DND-41 (cell line): ENCODE measurements at regions not wholly inside any gene's neighbourhood (a gene's known extent, or its start where the extent isn't known, plus 50 kb on each side); places are given as distances from the start of the nearest gene placed in this dataset.

ENCODE experiments used
- ATAC-seq: fragments of 200-7000 bp; cut with Tn5 transposase; 3 replicates; pipeline ENCODE4 v1.9.1; 2021; ENCODE audit warnings: low read depth; ENCODE audit not compliant: insufficient read depth
- DNase-seq: peaks from one replicate; pipeline ENCODE4 v3.0.0-alpha.2; 2020
- H2AFZ ChIP-seq: 2 replicates; pipeline ENCODE4 v1.6.0; 2012; ENCODE audit warnings: low read depth, low read length
- H3K27ac ChIP-seq: 2 replicates; pipeline ENCODE4 v1.5.1; 2012; ENCODE audit warnings: low read length, inconsistent platforms
- H3K27me3 ChIP-seq: fragments of 200-600 bp; sonication (generic); 2 replicates; pipeline ENCODE4 v1.6.0; 2012; ENCODE audit warnings: low read length, mild to moderate bottlenecking, inconsistent platforms; ENCODE audit not compliant: insufficient read depth, poor library complexity
- H3K36me3 ChIP-seq: 2 replicates; pipeline ENCODE4 v1.5.1; 2012; ENCODE audit warnings: low read length, inconsistent platforms; ENCODE audit not compliant: insufficient read depth
- H3K4me1 ChIP-seq: 2 replicates; pipeline ENCODE4 v1.5.1; 2012; ENCODE audit warnings: mild to moderate bottlenecking, low read length; ENCODE audit not compliant: insufficient read depth
- H3K4me2 ChIP-seq: 2 replicates; pipeline ENCODE4 v1.6.0; 2012; ENCODE audit warnings: mild to moderate bottlenecking, moderate library complexity, low read length, inconsistent platforms; ENCODE audit not compliant: insufficient read depth
- H3K4me3 ChIP-seq, 2 experiments: fragments of 200-600 bp in 1 of 2; shearing (Covaris generic) in 1 of 2; 2 replicates each; pipeline ENCODE4 v1.5.1; 2012 to 2016; ENCODE audit warnings: inconsistent platforms in 2 of 2, low read length in 2 of 2, mild to moderate bottlenecking in 2 of 2, low read depth in 1 of 2, moderate library complexity in 1 of 2
- H3K79me2 ChIP-seq: 2 replicates; pipeline ENCODE4 v1.6.0; 2012; ENCODE audit warnings: low read length, inconsistent platforms; ENCODE audit not compliant: insufficient read depth
- H3K9ac ChIP-seq: 2 replicates; pipeline ENCODE4 v1.6.0; 2012; ENCODE audit warnings: low read depth, mild to moderate bottlenecking, inconsistent platforms, low read length, moderate library complexity
- H3K9me3 ChIP-seq: 2 replicates; pipeline ENCODE4 v1.5.1; 2012; ENCODE audit warnings: low read length, moderate library complexity, mild to moderate bottlenecking, inconsistent platforms; ENCODE audit not compliant: insufficient read depth, severe bottlenecking
- H4K20me1 ChIP-seq: 2 replicates; pipeline ENCODE4 v1.6.0; 2012; ENCODE audit warnings: low read length; ENCODE audit not compliant: insufficient read depth
- CTCF ChIP-seq: IDR thresholded peaks from 2 replicates; pipeline ENCODE4 v1.5.1; 2012; ENCODE audit warnings: borderline replicate concordance, low read length, moderate library complexity, mild to moderate bottlenecking; ENCODE audit not compliant: poor library complexity, severe bottlenecking; ENCODE audit errors: extremely low read depth
- EZH2 ChIP-seq: IDR thresholded peaks from 3 replicates; pipeline ENCODE4 v1.6.1; 2012; ENCODE audit warnings: borderline replicate concordance, low read depth, mild to moderate bottlenecking, moderate library complexity, low read length, inconsistent platforms; ENCODE audit not compliant: severe bottlenecking

GRCh38 chr18:10304853-10305252 lies 149.6 kb upstream of the APCDD1 start:
- no peak overlapping the region for H3K27ac ChIP-seq
- no peak for TF ChIP-seq EZH2
- TF ChIP-seq CTCF, result no peak
- no peak overlapping the region for H3K4me2 ChIP-seq
- no peak overlapping the region for H2AFZ ChIP-seq
- H3K36me3 ChIP-seq, result no peaks in the 10 kb centered on the region
- no peaks in the 10 kb centered on the region for H3K27me3 ChIP-seq
- no peak for DNase-seq
- H3K9me3 ChIP-seq, result no peaks in the 10 kb centered on the region
- H3K79me2 ChIP-seq, result no peaks in the 10 kb centered on the region
- H3K4me1 ChIP-seq, result peaks cover 2% of the 10 kb centered on the region
- no peak overlapping the region for H3K4me3 ChIP-seq
- ATAC-seq, result no peak
- H4K20me1 ChIP-seq, result no peaks in the 10 kb centered on the region
- no peak overlapping the region for H3K9ac ChIP-seq

- Histone ChIP-seq H3K9ac (no peak overlapping the region), H4K20me1 (no peaks in the 10 kb centered on the region), H3K27ac (no peak overlapping the region), H2AFZ (no peak overlapping the region), H3K27me3 (no peaks in the 10 kb centered on the region), H3K4me3 (no peak overlapping the region), H3K79me2 (no peaks in the 10 kb centered on the region), H3K9me3 (no peaks in the 10 kb centered on the region), H3K4me1 (no peaks in the 10 kb centered on the region), H3K36me3 (no peaks in the 10 kb centered on the region), H3K4me2 (no peak overlapping the region)
- no peak for ATAC-seq
- no peak for DNase-seq
- TF ChIP-seq EZH2, result no peak
- TF ChIP-seq CTCF, result no peak
Measured at GRCh38 chr18:10306779-10307178, 147.7 kb upstream of the APCDD1 start.

DNA sequence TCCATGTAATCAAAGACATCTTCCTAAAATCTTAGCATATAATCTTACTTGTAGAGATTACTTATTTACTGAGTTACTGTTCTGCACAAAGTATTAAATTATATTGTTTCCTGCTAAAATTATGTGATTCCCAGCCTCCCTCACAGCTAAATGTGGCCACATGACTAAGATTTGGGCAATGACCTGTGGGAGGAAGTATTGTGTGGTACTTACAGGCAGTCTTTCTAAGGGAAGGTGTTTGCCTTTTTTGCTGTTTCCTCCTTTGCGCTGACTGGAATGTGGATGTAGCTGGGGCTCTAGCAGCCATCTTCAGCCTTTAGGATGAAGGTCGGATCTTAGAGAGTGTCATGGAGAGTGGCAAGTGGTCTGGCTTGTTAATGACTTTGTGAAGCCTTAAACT lies 146.3 kb upstream of the APCDD1 start:
- TF ChIP-seq EZH2 (no peak), CTCF (no peak)
- no peak overlapping the region for H3K9ac ChIP-seq
- H3K4me3 ChIP-seq, result no peak overlapping the region
- no peaks in the 10 kb centered on the region for H3K79me2 ChIP-seq
- no peak overlapping the region for H2AFZ ChIP-seq
- no peaks in the 10 kb centered on the region for H3K36me3 ChIP-seq
- H3K27ac ChIP-seq, result no peak overlapping the region
- H3K4me2 ChIP-seq, result no peak overlapping the region
- no peaks in the 10 kb centered on the region for H3K4me1 ChIP-seq
- no peaks in the 10 kb centered on the region for H4K20me1 ChIP-seq
- ATAC-seq (no peak), DNase-seq (no peak)
- H3K27me3 ChIP-seq, result no peaks in the 10 kb centered on the region
- no peaks in the 10 kb centered on the region for H3K9me3 ChIP-seq

DNA sequence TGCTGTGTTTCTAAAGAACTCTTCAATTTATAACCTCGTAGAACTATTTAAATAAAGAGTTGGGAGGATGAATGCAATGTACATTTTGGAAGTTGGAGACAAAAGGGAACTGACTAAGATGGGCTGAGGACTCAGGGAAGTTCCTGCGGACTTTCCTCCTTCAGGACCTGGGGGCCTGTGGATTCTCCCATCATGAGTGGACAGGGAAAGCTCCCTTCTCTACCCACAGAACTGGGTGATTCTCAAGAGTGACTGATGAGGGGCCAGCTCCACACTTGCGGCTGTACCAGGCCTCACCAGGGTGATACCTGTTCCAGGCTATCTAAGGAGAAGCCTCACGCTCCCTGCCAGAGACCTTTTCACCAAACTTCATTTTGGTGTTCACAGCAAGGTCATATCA lies 143.8 kb upstream of the APCDD1 start:
- no peak for TF ChIP-seq EZH2
- no peak for TF ChIP-seq CTCF
- H3K9ac ChIP-seq, result no peak overlapping the region
- DNase-seq (no peak), ATAC-seq (no peak)
- no peaks in the 10 kb centered on the region for H4K20me1 ChIP-seq
- H3K4me2 ChIP-seq, result no peak overlapping the region
- no peaks in the 10 kb centered on the region for H3K27me3 ChIP-seq
- no peak overlapping the region for H3K27ac ChIP-seq
- no peak overlapping the region for H2AFZ ChIP-seq
- H3K4me3 ChIP-seq, result no peak overlapping the region
- H3K9me3 ChIP-seq, result no peaks in the 10 kb centered on the region
- no peaks in the 10 kb centered on the region for H3K79me2 ChIP-seq
- H3K36me3 ChIP-seq, result no peaks in the 10 kb centered on the region
- no peaks in the 10 kb centered on the region for H3K4me1 ChIP-seq
